ENCODE measurements at regions not wholly inside any gene's neighbourhood (a gene's known extent, or its start where the extent isn't known, plus 50 kb on each side); places are given as distances from the start of the nearest gene placed in this dataset.

DNA sequence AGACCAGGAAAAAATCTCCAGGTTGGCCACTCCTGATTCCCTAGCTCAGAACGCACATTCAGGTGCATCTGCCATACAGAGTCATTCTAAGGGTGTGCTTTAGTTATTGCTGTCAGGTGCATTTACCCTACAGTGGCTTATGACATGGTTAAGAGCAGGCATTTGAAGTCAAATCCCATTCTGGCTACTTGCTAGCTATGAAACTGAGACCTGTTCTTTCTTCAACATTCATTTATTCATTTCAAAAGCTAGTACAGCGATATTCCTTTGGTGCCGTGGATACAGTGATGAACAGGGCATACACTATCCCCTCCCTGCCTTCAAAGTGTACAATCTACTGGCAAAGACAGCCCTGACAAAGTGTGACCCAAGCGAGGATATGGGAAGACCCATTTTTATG is 508.3 kb downstream of the NPIPA7 start:
- Mint-ChIP-seq H3K4me1 (no peaks in the 10 kb centered on the region), H3K36me3 (ENCODE audit: low read depth) (no peaks in the 10 kb centered on the region), H3K27ac (no peak overlapping the region), H3K4me3 (no peak overlapping the region), H3K9me3 (no peaks in the 10 kb centered on the region), H3K27me3 (ENCODE audit: low read depth) (peaks cover 25% of the 10 kb centered on the region)
- TF ChIP-seq, protein P1, sequence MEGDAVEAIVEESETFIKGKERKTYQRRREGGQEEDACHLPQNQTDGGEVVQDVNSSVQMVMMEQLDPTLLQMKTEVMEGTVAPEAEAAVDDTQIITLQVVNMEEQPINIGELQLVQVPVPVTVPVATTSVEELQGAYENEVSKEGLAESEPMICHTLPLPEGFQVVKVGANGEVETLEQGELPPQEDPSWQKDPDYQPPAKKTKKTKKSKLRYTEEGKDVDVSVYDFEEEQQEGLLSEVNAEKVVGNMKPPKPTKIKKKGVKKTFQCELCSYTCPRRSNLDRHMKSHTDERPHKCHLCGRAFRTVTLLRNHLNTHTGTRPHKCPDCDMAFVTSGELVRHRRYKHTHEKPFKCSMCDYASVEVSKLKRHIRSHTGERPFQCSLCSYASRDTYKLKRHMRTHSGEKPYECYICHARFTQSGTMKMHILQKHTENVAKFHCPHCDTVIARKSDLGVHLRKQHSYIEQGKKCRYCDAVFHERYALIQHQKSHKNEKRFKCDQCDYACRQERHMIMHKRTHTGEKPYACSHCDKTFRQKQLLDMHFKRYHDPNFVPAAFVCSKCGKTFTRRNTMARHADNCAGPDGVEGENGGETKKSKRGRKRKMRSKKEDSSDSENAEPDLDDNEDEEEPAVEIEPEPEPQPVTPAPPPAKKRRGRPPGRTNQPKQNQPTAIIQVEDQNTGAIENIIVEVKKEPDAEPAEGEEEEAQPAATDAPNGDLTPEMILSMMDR (IDR thresholded peaks at IDR 0.05; ENCODE audit: unreplicated experiment in 3 of 3): no peak

DNA sequence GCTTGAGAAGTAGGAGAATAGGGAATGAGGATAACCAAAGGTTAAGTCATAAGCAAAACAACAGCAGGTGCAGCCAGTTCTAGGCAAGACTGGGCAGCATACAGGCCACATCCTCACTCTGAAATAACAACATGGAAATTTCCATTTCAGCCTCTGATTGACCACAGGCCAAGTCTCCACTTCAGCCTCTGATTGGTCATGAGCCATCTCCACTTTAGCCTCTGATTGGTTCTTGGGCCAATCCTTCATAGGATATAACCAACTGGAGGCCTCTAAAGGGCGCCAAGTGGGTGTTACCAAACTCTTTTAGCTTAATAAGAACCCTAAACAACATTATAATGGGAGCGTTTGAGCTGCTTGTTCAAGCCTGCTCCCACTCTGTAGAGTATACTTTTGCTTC is 512.0 kb downstream of the NPIPA7 start:
- Mint-ChIP-seq H3K9me3 (no peaks in the 10 kb centered on the region), H3K36me3 (ENCODE audit: low read depth) (no peaks in the 10 kb centered on the region), H3K27me3 (ENCODE audit: low read depth) (peaks cover 12% of the 10 kb centered on the region), H3K27ac (no peak overlapping the region), H3K4me1 (no peaks in the 10 kb centered on the region), H3K4me3 (no peak overlapping the region)
- TF ChIP-seq, protein P1 (IDR thresholded peaks at IDR 0.05; ENCODE audit: unreplicated experiment in 3 of 3): no peak

DNA sequence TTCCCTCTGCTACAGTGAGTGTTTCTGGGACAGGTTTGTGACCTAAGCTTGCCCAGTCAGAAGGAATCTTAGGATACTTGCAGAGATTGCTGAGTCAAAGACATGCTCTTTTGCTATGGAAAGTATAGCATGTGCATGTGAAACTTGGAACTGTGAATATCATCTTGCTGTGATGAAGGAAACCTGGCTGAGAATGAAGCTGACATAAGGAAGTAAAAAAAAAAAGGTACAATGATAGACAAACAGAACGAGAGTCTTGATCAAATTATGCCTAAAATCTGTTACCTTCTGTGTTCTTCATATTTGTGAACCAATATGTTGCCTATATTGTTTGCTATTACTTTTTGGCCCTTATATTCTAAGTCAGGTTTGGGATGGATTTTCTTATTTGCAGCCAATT is 525.7 kb downstream of the NPIPA7 start:
- Mint-ChIP-seq H3K36me3 (ENCODE audit: low read depth) (no peaks in the 10 kb centered on the region), H3K27ac (no peak overlapping the region), H3K9me3 (peaks cover 17% of the 10 kb centered on the region), H3K27me3 (ENCODE audit: low read depth) (peaks cover 13% of the 10 kb centered on the region), H3K4me1 (no peaks in the 10 kb centered on the region), H3K4me3 (no peak overlapping the region)
- TF ChIP-seq, protein P1 (IDR thresholded peaks at IDR 0.05; ENCODE audit: unreplicated experiment in 3 of 3): no peak

- TF ChIP-seq, protein P1 (IDR thresholded peaks at IDR 0.05; ENCODE audit: unreplicated experiment in 3 of 3): no peak
- Mint-ChIP-seq H3K36me3 (ENCODE audit: low read depth) (no peaks in the 10 kb centered on the region), H3K9me3 (peaks cover 9% of the 10 kb centered on the region), H3K4me3 (no peak overlapping the region), H3K27ac (no peak overlapping the region), H3K4me1 (no peaks in the 10 kb centered on the region), H3K27me3 (ENCODE audit: low read depth) (peaks cover 15% of the 10 kb centered on the region)
These were observed 526.9 kb downstream of the NPIPA7 start for GRCh38 chr16:16905850-16906249.

GRCh38 chr16:16907089-16907488 is 528.1 kb downstream of the NPIPA7 start:
- no peaks in the 10 kb centered on the region for H3K36me3 Mint-ChIP-seq (ENCODE audit: low read depth)
- peaks cover 16% of the 10 kb centered on the region for H3K27me3 Mint-ChIP-seq (ENCODE audit: low read depth)
- H3K4me1 Mint-ChIP-seq: no peaks in the 10 kb centered on the region
- TF ChIP-seq, protein P1 (IDR thresholded peaks at IDR 0.05; ENCODE audit: unreplicated experiment in 3 of 3): no peak
- no peak overlapping the region for H3K4me3 Mint-ChIP-seq
- H3K9me3 Mint-ChIP-seq: peaks cover 5% of the 10 kb centered on the region
- H3K27ac Mint-ChIP-seq: no peak overlapping the region

DNA sequence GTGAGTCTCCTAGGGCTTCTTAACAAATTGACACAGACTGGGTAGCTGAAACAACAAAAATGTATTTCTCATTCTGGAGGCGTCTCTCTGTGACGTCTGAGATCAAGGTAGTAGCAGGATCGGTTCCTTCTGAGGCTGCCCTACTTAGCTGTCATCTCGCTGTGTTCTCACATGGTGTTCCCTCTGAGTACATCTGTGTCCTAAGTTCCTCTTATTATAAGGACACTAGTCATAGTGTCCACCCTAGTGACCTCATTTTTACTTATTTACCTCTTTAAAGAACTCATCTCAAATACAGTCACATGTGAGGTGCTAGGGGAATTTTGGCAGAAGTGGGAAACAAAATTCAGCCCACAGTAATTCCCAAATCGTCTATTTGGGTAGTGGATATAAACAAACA is 529.1 kb downstream of the NPIPA7 start:
- Mint-ChIP-seq H3K4me3 (no peak overlapping the region), H3K27ac (no peak overlapping the region)
- TF ChIP-seq, protein P1 (IDR thresholded peaks at IDR 0.05; ENCODE audit: unreplicated experiment in 3 of 3): no peak

More for the DNA sequence above, 529.1 kb downstream of the NPIPA7 start:
- peaks cover 2% of the 10 kb centered on the region for H3K9me3 Mint-ChIP-seq
- H3K4me1 Mint-ChIP-seq: no peaks in the 10 kb centered on the region
- H3K27me3 Mint-ChIP-seq (ENCODE audit: low read depth): peaks cover 20% of the 10 kb centered on the region
- no peaks in the 10 kb centered on the region for H3K36me3 Mint-ChIP-seq (ENCODE audit: low read depth)
